NCI-H526 (cell line): ENCODE measurements at regions not wholly inside any gene's neighbourhood (a gene's known extent, or its start where the extent isn't known, plus 50 kb on each side); places are given as distances from the start of the nearest gene placed in this dataset.

Experiments
- DNase-seq, 2 experiments: peaks; one replicate each; lab custom pipeline; 2025; lab: John Stamatoyannopoulos, UW

- DNase-seq = no peak
Measured at GRCh38 chr13:22427066-22427465, 753.7 kb upstream of the SGCG start.

GRCh38 chr13:22427783-22428182 lies 753.0 kb upstream of the SGCG start:
- no peak for DNase-seq

DNA sequence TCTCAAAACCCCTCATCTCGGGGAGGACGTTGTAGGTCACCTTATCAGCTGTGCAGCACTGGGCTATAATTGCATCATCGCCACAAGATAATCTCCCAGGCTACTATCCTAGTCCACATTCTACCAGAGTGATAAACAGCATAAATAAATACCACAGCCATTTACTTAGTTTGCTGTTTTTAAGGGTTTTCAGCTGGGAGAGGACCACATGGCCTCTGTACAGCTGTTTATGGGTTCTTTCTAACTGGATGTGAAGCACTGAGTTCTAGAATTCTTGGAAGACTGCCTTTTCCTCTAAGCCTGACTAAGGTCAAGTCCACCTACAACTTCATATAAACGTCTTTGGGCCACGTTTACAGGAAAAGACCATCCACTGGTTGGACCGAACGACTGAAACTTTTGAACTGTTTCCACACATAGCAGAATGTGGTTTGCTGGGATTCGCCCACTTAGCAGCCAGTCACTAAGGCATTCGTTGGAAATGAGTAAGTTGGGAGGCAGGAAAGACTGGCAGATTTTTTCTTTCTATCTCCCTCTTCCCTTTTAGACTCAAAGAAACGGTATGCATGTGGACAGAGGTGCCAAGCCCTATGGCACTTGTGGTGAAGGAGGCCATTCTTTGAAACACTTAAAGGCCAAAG lies 752.5 kb upstream of the SGCG start:
- no peak for DNase-seq

DNA sequence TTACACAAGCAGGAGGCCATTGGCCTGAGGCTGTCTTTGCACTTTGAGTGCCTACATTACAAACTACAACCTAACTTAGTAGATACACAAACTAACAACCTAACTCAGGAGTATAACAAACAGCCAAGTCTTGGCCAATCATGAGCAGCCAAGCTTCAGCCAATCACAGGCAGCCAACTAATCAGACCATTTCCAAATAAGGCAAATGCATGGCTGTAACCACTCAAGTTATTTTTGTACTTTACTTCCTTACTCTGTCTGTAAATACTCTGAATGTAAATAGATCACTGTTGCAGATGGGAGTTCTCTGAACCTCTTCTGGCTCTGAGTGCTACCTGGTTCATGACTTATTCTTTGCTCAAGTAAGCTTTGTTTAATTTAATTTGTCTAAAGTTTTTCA lies 748.1 kb upstream of the SGCG start:
- DNase-seq = no peak

DNA sequence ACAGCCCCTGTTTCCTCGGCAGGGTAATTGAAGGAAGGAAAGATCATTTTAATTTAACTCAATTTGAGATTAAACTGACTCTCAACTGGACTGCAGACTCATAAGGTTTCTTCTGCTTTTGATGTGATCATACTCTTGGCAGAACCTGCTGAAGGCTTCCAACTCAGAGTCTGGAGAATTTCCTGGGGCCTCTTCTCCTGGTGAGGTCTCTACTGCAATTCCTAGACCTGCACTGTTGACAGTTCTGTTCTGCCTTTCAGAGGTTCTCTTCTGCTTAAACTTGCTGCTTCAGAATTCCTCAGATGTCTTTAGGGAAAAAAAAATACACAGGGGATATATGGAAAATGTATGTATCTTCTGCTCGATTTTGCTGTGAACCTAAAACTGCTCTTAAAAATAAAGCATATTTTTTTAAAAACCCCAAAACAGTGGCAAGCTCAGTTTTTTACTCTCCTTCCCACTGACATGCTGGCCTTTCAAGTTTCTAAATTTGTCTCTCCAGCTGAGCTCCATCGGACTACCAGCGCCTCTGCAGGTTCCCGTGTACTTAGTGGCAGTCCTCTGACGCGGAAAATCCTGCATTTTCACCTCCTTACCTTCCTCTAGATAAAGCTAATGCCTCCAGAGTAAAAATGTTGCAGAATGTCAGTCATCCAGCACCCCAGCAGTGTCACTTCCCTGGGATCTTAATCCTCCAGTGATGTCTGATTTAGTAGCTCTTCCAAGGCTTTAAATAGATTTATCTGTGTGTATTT lies 733.5 kb upstream of the SGCG start:
- no peak for DNase-seq

- DNase-seq = no peak
Measured at GRCh38 chr13:22449251-22449650, 731.5 kb upstream of the SGCG start.

DNA sequence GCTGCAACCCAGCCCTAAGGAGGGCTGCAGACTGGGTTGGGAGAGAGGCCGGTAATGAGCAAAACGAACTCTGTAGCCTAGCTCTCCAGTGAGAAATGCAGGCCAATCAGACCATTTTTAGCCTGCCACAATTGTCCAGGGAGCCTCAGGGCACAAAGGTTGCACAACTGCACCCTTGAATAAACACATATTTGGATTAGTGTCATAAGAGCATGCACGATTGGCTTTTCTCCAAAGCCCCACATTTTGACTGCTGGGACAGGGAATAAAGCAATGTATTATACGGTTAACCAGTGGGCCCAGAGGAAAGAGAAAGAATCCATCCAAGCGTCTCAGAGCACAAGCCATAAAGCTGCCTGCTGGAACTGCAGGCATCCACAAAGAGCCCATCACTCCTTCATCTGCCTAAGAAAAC lies 729.4 kb upstream of the SGCG start:
- DNase-seq = peak in 1 of 2 experiments; percentile 14

DNA sequence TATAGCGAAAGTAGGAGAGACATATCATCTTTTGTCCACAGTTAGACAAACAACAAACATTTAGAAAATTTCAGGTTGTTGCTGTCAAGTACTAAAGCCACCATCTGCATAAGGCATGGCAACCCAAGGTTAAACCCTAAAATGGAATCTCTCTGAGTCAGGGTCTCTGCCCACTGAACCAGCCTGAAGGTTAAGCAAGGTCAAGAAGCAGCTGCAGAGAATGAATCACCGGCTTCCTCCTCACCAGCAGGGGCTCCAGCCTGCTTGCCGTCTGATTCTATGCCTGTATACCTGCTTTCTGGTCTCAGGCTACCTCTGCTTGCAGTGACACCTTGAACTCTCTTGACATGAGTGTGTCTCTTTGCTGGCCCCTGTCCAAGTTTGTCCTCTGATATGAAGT lies 726.2 kb upstream of the SGCG start:
- DNase-seq = no peak

DNA sequence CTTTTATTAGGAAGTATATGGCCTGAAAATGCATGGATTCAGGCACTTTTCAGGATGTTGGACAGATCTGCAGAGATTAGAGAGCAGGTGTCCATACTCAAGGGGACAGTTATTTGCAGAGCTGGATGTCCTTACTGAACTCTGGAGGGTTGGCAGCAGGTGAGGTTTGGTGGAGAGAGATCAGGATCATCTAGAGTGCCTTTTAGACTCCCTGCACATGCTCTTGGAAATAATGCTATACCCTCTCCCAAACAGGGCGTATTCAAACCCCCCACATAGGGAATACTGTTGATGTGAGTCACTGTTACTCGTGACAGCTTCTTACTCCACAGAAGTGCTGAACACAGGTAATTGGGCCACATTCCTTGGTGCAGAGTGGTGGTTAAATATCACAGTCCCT lies 725.7 kb upstream of the SGCG start:
- no peak for DNase-seq

GRCh38 chr13:22461854-22462490 lies 718.8 kb upstream of the SGCG start:
- no peak for DNase-seq

DNA sequence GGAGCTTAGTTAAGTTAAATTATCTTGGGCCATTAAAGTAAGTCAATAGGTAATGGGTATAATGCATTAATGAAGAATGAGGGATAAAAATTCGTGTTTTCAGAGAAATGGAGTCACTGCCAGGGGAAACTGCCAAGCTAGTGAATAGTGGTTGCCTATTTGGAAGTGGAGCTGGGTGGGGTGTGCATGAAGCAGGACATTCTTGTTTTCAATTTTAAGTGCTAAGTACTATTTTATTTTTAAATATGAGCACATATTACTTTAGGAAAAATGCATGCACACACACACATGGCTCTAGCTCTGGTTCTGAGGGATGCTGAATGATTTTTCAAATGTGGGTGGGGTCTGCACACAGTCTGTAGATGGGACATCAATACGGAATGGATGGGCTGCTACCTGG lies 717.7 kb upstream of the SGCG start:
- no peak for DNase-seq

- DNase-seq = no peak
Measured at GRCh38 chr13:22468045-22468444, 712.7 kb upstream of the SGCG start.

- DNase-seq = no peak
Measured at GRCh38 chr13:22468824-22469223, 712.0 kb upstream of the SGCG start.

- DNase-seq = no peak
Measured at GRCh38 chr13:22469452-22469851, 711.3 kb upstream of the SGCG start.

DNA sequence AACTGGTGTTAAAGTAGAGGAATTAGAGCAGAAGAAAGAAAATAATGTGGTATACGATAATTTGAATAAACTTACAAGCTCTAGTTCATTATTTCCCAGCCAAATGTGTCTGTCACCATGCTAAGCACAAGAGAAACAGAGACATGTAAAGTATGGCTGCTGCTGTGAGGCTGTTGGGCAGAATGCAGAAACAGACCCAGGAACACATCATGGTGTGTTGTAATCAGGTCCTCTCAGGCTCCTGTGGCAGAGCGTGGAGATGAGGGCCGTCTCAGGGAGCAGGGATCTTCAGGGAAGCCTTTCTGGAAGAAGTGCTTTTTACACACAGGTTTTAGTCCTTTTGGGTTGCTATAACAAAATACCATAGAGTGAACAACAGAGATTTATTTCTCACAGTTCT lies 710.7 kb upstream of the SGCG start:
- peak; percentile 17 to 31 for DNase-seq

- DNase-seq = no peak
Measured at GRCh38 chr13:22482496-22483000, 698.2 kb upstream of the SGCG start.

GRCh38 chr13:22483276-22483675 lies 697.5 kb upstream of the SGCG start:
- no peak for DNase-seq

GRCh38 chr13:22486490-22486889 lies 694.3 kb upstream of the SGCG start:
- no peak for DNase-seq

- no peak for DNase-seq
Measured at GRCh38 chr13:22487932-22488331, 692.8 kb upstream of the SGCG start.

GRCh38 chr13:22489771-22490170 lies 691.0 kb upstream of the SGCG start:
- no peak for DNase-seq

DNA sequence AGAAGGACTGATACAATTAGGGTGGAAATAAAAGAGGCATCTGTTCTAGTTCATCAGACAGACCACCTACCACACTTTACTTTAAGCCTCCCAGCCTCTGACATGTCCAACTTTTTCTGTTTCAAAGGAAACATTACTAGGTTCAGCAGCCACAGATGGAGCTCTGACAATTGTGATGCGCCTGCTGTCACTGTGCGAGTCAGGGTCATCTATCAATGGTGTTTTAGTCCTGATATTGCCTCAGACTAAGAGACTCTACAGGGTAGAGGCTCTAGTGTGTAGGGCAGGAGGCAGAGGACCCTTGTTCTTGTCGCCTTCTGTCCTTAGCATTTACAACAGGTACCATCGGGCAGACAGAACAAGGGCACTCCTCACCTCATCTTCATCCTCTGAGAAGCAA lies 685.0 kb upstream of the SGCG start:
- no peak for DNase-seq

- no peak for DNase-seq
Measured at GRCh38 chr13:22496803-22497508, 683.8 kb upstream of the SGCG start.
